ENCODE measurements at regions not wholly inside any gene's neighbourhood (a gene's known extent, or its start where the extent isn't known, plus 50 kb on each side); places are given as distances from the start of the nearest gene placed in this dataset.

DNA sequence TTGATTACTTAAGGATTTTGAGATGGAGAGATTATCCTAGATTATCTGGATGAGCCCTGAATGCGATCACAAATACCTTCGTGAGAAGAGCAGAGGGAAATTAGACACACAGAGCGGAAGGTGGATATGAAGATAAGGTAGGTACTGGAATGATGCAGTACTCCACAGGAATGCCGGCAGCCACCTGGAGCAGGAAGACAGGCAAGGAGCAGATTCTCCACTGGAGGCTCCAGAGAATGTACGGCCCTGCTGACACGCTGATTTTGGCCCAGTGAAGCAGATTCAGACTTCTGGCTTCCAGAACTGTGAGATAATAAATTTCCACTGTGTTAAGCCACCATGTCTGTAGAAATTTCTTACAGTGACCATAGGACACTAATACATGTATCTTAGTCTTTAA lies 79.4 kb upstream of the PITX2 start:
- TF ChIP-seq, protein P1, sequence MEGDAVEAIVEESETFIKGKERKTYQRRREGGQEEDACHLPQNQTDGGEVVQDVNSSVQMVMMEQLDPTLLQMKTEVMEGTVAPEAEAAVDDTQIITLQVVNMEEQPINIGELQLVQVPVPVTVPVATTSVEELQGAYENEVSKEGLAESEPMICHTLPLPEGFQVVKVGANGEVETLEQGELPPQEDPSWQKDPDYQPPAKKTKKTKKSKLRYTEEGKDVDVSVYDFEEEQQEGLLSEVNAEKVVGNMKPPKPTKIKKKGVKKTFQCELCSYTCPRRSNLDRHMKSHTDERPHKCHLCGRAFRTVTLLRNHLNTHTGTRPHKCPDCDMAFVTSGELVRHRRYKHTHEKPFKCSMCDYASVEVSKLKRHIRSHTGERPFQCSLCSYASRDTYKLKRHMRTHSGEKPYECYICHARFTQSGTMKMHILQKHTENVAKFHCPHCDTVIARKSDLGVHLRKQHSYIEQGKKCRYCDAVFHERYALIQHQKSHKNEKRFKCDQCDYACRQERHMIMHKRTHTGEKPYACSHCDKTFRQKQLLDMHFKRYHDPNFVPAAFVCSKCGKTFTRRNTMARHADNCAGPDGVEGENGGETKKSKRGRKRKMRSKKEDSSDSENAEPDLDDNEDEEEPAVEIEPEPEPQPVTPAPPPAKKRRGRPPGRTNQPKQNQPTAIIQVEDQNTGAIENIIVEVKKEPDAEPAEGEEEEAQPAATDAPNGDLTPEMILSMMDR (IDR thresholded peaks at IDR 0.05): no peak
- no peak for TF ChIP-seq POLR2AphosphoS5 (IDR thresholded peaks at IDR 0.05; ENCODE audit: low read depth, low read length)
